OCI-LY7 (cell line): ENCODE measurements at regions not wholly inside any gene's neighbourhood (a gene's known extent, or its start where the extent isn't known, plus 50 kb on each side); places are given as distances from the start of the nearest gene placed in this dataset.

Experiments
- CTCF ChIP-seq: fragments of 200-600 bp; sonication (generic); conservative IDR thresholded peaks from 2 replicates; pipeline ENCODE4 v1.5.1; 2014; ENCODE audit warnings: mild to moderate bottlenecking, antibody characterized with exemption, low read length, moderate library complexity, mixed read lengths
- EZH2phosphoT487 ChIP-seq: fragments of 200-600 bp; sonication (generic); IDR thresholded peaks from 2 replicates; pipeline ENCODE4 v1.6.1; 2018; ENCODE audit warnings: low read depth, borderline replicate concordance, mild to moderate bottlenecking, mixed run types, antibody characterized with exemption, low read length, moderate library complexity, mixed read lengths

DNA sequence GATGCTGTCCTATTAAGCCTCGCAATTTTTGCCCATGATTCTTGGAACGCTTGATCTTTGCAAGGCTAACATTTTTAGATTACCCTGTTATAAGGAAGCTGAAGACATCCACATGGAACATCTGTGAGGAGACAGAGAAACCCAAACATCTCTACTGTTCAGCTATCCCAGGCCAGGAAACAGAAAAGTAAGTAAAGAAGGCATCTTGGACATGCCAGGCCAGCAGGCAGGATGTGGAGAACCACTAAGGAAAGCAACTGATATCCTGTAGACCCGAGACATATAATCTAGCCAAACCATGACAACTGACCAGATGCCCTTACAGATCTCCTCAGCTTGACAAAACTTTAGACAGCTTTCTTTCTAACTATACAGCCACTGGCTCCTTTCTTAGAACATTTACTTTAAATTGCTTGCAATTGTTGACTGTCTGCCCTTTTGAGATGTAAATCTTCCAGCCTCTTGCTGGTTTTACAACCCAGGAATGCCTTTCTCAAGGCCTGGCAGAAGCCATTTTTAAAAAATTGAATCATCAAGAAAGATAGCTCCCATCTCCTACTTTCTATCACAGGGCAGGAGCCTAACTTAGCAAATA, 255.8 kb upstream of the DACH1 start:
- TF ChIP-seq CTCF (no peak), EZH2phosphoT487 (no peak)
